Lung (tissue), 11 donors: ENCODE measurements at regions not wholly inside any gene's neighbourhood (a gene's known extent, or its start where the extent isn't known, plus 50 kb on each side); places are given as distances from the start of the nearest gene placed in this dataset.

Source experiments
- ATAC-seq: fragments of 200-7000 bp; cut with Tn5 transposase; one replicate; pipeline ENCODE4 v1.9.1; 2020; ENCODE audit warnings: moderate number of reproducible peaks; ENCODE audit not compliant: insufficient read depth, low FRiP score
- DNase-seq, 3 donors: peaks; one replicate each; pipeline ENCODE4 v3.0.0-alpha.2; 2013 to 2017
- H3K27ac ChIP-seq, 2 donors: one replicate each; pipeline ENCODE4 v1.5.1; 2013; ENCODE audit warnings: mild to moderate bottlenecking in 2 of 2, moderate library complexity in 2 of 2, control low read depth in 1 of 2, inconsistent platforms in 1 of 2, low read depth in 1 of 2, low read length in 1 of 2
- H3K27me3 ChIP-seq, 3 donors: one replicate each; pipeline ENCODE4 v1.5.1; 2013; ENCODE audit warnings: low read length in 2 of 3; ENCODE audit not compliant: control insufficient read depth in 3 of 3, insufficient read depth in 3 of 3
- H3K36me3 ChIP-seq, 4 donors: one replicate each; pipeline ENCODE4 v1.5.1; 2013; ENCODE audit warnings: low read length in 4 of 4, mild to moderate bottlenecking in 1 of 4, moderate library complexity in 1 of 4; ENCODE audit not compliant: control insufficient read depth in 4 of 4, insufficient read depth in 4 of 4
- H3K4me1 ChIP-seq, 5 donors: one replicate each; pipeline ENCODE4 v1.5.1; 2013; ENCODE audit warnings: low read length in 5 of 5, mild to moderate bottlenecking in 2 of 5, moderate library complexity in 1 of 5; ENCODE audit not compliant: control insufficient read depth in 5 of 5, insufficient read depth in 5 of 5
- H3K4me3 ChIP-seq: one replicate; pipeline ENCODE4 v1.5.1; 2013; ENCODE audit warnings: mild to moderate bottlenecking, control low read depth, moderate library complexity
- H3K9ac ChIP-seq, 2 donors: one replicate each; pipeline ENCODE4 v1.5.1; 2013; ENCODE audit warnings: low read length in 2 of 2, control low read depth in 1 of 2; ENCODE audit not compliant: insufficient read depth in 1 of 2
- H3K9me3 ChIP-seq, 4 donors: one replicate each; pipeline ENCODE4 v1.5.1; 2013; ENCODE audit warnings: low read length in 3 of 4, mild to moderate bottlenecking in 1 of 4, moderate library complexity in 1 of 4; ENCODE audit not compliant: control insufficient read depth in 4 of 4, insufficient read depth in 3 of 4
- WGBS, 2 donors: extraction: QIAGEN DNeasy Blood & Tissue Kit; methylation state at CpG; one replicate each; pipeline ENCODE4 v1.1.7; 2013; 5-methylcytosine and 5-hydroxymethylcytosine counted together
- TF ChIP-seq, protein P1 (sequence below): IDR thresholded peaks from 2 replicates; pipeline ENCODE4 v1.5.1; 2012; ENCODE audit warnings: mild to moderate bottlenecking; ENCODE audit errors: control extremely low read depth, extremely low read depth
- donor health status: control.
- donor health status: control.
- donor health status: Bipolar disorder and iron deficiency.
- donor health status: healthy.
- donor health status: DM: yes; HTN: yes; CAD: no.

DNA sequence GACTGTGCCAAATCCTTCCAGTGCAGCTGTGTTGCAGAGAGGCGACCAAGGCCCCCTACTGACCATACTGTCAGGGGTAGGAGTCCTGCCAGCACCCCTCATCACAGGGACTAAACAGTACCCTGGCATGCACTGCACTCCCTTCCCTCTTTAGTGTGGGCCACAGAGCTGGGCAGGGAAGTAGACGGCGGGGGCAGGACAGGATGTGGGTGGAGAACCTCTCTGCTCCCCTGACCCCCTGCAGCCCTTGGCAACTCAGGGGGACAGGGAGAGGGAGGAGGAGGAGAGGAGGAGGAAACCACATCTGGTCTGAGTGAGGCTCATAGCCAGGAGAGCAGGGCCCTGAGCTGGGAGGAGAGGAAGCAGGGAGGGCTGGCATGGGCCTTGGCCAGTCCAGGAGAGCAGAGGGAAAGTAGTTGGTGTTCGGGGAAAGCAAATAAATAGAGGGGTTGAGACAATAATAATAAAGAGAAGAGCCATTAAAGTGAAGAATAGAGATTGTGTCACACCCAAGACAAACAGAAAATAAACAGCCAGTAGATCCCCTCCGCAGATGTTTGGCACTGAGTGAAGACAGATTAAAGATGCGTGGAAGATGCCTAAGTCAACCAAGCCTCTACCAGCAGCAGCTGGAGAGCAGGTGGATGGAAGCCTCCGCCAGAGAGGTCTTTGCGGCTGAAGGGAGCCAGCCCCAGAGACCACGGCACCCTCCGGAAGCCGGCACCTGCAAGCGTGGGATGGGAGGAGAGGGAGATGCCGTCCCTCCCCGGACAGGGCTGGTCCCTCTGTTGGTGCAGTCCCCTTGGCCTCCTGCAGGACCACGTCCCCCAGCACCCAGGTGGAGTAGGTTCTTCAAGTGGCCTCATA, 61.5 kb downstream of the RPUSD4 start:
- 65 to 71% methylated on average over 14 to 15 of the region's 15 CpGs for WGBS, 2 donors
- Histone ChIP-seq H3K9ac (no peak overlapping the region), H3K27ac (no peak overlapping the region), H3K36me3 (no peaks in the 10 kb centered on the region), H3K4me1 (peaks cover 0 to 44% (median 19%) of the 10 kb centered on the region in 5 donors), H3K27me3 (no peaks in the 10 kb centered on the region), H3K4me3 (no peak overlapping the region), H3K9me3 (peaks cover 0 to 4% (median under 1%) of the 10 kb centered on the region in 4 donors)
- peak in 2 of 3 donors; percentile 50 to 66 for DNase-seq
- ATAC-seq: no peak
- TF ChIP-seq, protein P1, sequence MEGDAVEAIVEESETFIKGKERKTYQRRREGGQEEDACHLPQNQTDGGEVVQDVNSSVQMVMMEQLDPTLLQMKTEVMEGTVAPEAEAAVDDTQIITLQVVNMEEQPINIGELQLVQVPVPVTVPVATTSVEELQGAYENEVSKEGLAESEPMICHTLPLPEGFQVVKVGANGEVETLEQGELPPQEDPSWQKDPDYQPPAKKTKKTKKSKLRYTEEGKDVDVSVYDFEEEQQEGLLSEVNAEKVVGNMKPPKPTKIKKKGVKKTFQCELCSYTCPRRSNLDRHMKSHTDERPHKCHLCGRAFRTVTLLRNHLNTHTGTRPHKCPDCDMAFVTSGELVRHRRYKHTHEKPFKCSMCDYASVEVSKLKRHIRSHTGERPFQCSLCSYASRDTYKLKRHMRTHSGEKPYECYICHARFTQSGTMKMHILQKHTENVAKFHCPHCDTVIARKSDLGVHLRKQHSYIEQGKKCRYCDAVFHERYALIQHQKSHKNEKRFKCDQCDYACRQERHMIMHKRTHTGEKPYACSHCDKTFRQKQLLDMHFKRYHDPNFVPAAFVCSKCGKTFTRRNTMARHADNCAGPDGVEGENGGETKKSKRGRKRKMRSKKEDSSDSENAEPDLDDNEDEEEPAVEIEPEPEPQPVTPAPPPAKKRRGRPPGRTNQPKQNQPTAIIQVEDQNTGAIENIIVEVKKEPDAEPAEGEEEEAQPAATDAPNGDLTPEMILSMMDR: no peak

GRCh38 chr11:126148317-126148716, 63.1 kb downstream of the RPUSD4 start:
- H3K27me3 ChIP-seq: no peaks in the 10 kb centered on the region
- H3K27ac ChIP-seq: no peak overlapping the region
- H3K4me1 ChIP-seq: peaks cover 0 to 27% (median 4%) of the 10 kb centered on the region in 5 donors

GRCh38 chr11:126147208-126148111, 64.0 kb downstream of the RPUSD4 start:
- TF ChIP-seq, protein P1: no peak
- Histone ChIP-seq H3K4me3 (no peak overlapping the region), H3K27me3 (no peaks in the 10 kb centered on the region), H3K27ac (no peak overlapping the region), H3K36me3 (no peaks in the 10 kb centered on the region), H3K9me3 (peaks cover 0 to 4% (median under 1%) of the 10 kb centered on the region in 4 donors), H3K9ac (no peak overlapping the region), H3K4me1 (peaks cover 0 to 22% (median 0%) of the 10 kb centered on the region in 5 donors)
- ATAC-seq: no peak
- peak in 1 of 3 donors; percentile 17 for DNase-seq
- WGBS, 2 donors: 79 to 84% methylated on average over 11 to 12 of the region's 12 CpGs

More at GRCh38 chr11:126148317-126148716, 63.1 kb downstream of the RPUSD4 start:
- H3K36me3 ChIP-seq: no peaks in the 10 kb centered on the region
- DNase-seq (no peak), ATAC-seq (no peak)
- peaks cover 0 to 4% (median under 1%) of the 10 kb centered on the region in 4 donors for H3K9me3 ChIP-seq
- TF ChIP-seq, protein P1: no peak
- WGBS, 2 donors: 89 to 97% methylated on average over 2 of the region's 2 CpGs
- H3K9ac ChIP-seq: no peak overlapping the region
- no peak overlapping the region for H3K4me3 ChIP-seq
